HG02870 (cell line): ENCODE measurements at regions not wholly inside any gene's neighbourhood (a gene's known extent, or its start where the extent isn't known, plus 50 kb on each side); places are given as distances from the start of the nearest gene placed in this dataset.

Experiments used
- ATAC-seq: cut with Tn5 transposase; IDR thresholded peaks from one replicate; pipeline ENCODE4 v1.9.1; 2021; ENCODE audit warnings: mild to moderate bottlenecking, moderate library complexity; ENCODE audit not compliant: unreplicated experiment

GRCh38 chr18:41756141-41756540, 198.9 kb upstream of the PIK3C3 start:
- no peak for ATAC-seq

- no peak for ATAC-seq
Measured at GRCh38 chr18:41754332-41754731, 200.7 kb upstream of the PIK3C3 start.

- ATAC-seq: no peak
Measured at GRCh38 chr18:41753826-41754225, 201.2 kb upstream of the PIK3C3 start.

GRCh38 chr18:41752826-41753225, 202.2 kb upstream of the PIK3C3 start:
- no peak for ATAC-seq

GRCh38 chr18:41751652-41752051, 203.4 kb upstream of the PIK3C3 start:
- ATAC-seq: no peak

- no peak for ATAC-seq
Measured at GRCh38 chr18:41751161-41751560, 203.9 kb upstream of the PIK3C3 start.

- ATAC-seq: no peak
Measured at GRCh38 chr18:41747723-41748242, 207.3 kb upstream of the PIK3C3 start.

GRCh38 chr18:41745166-41746049, 209.6 kb upstream of the PIK3C3 start:
- ATAC-seq: peak; percentile 59

GRCh38 chr18:41744421-41745030, 210.5 kb upstream of the PIK3C3 start:
- ATAC-seq: no peak

- no peak for ATAC-seq
Measured at GRCh38 chr18:41737218-41737617, 217.8 kb upstream of the PIK3C3 start.

- ATAC-seq: no peak
Measured at GRCh38 chr18:41734917-41735316, 220.1 kb upstream of the PIK3C3 start.

GRCh38 chr18:41732356-41732755, 222.7 kb upstream of the PIK3C3 start:
- no peak for ATAC-seq

GRCh38 chr18:41731884-41732283, 223.2 kb upstream of the PIK3C3 start:
- no peak for ATAC-seq

GRCh38 chr18:41724195-41724594, 230.8 kb upstream of the PIK3C3 start:
- no peak for ATAC-seq

GRCh38 chr18:41721103-41721790, 233.8 kb upstream of the PIK3C3 start:
- no peak for ATAC-seq

- no peak for ATAC-seq
Measured at GRCh38 chr18:41720226-41720625, 234.8 kb upstream of the PIK3C3 start.

- no peak for ATAC-seq
Measured at GRCh38 chr18:41719808-41720207, 235.2 kb upstream of the PIK3C3 start.

GRCh38 chr18:41714872-41715271, 240.2 kb upstream of the PIK3C3 start:
- ATAC-seq: no peak

GRCh38 chr18:41713969-41714825, 240.8 kb upstream of the PIK3C3 start:
- ATAC-seq: no peak

GRCh38 chr18:41706301-41706700, 248.7 kb upstream of the PIK3C3 start:
- no peak for ATAC-seq
